ENCODE measurements at regions not wholly inside any gene's neighbourhood (a gene's known extent, or its start where the extent isn't known, plus 50 kb on each side); places are given as distances from the start of the nearest gene placed in this dataset.

GRCh38 chr13:80473695-80474094, 132.8 kb upstream of the SPRY2 start:
- peaks cover 1 to 11% of the 10 kb centered on the region in 2 donors for H3K4me1 ChIP-seq (ENCODE audit: control insufficient read depth in 2 of 2, insufficient read depth in 1 of 2, low read depth in 1 of 2, low read length in 2 of 2)

GRCh38 chr13:80469853-80470381, 129.0 kb upstream of the SPRY2 start:
- H3K4ac ChIP-seq (ENCODE audit: low read length), result no peak overlapping the region
- DNase-seq (ENCODE audit: low spot score), result no peak
- no CpG with 5 or more reads among the region's 3 CpGs for WGBS, 2 donors (ENCODE audit: extremely low coverage in 2 of 2, insufficient read length in 2 of 2, insufficient replicate concordance in 1 of 2)
- H3K36me3 ChIP-seq (replicated peaks in 1 of 2; ENCODE audit: control insufficient read depth in 2 of 2, insufficient read depth in 2 of 2, low read length in 2 of 2), result no peaks in the 10 kb centered on the region
- no peak overlapping the region for H4K91ac ChIP-seq (ENCODE audit: low read depth, low read length, poor library complexity)
- H2BK12ac ChIP-seq (ENCODE audit: low read length), result no peak overlapping the region
- no peak overlapping the region for H3K9ac ChIP-seq (ENCODE audit: low read depth, low read length, poor library complexity)
- H3K14ac ChIP-seq (ENCODE audit: low read length), result no peak overlapping the region
- H2BK5ac ChIP-seq (ENCODE audit: low read length), result no peak overlapping the region
- no peaks in the 10 kb centered on the region for H3K79me1 ChIP-seq (ENCODE audit: low read depth, low read length)
- H2BK15ac ChIP-seq (ENCODE audit: low read length), result no peak overlapping the region
- H3K4me3 ChIP-seq (ENCODE audit: low read length in 2 of 2), result no peak overlapping the region
- peaks cover 1 to 11% of the 10 kb centered on the region in 2 donors for H3K4me1 ChIP-seq (ENCODE audit: control insufficient read depth in 2 of 2, insufficient read depth in 1 of 2, low read depth in 1 of 2, low read length in 2 of 2)
- peaks cover 0 to 4% of the 10 kb centered on the region in 2 donors for H3K9me3 ChIP-seq (replicated peaks in 1 of 2; ENCODE audit: control insufficient read depth in 2 of 2, insufficient read depth in 1 of 2, low read depth in 1 of 2, low read length in 2 of 2)
- no peak overlapping the region for H3K23ac ChIP-seq (ENCODE audit: low read depth, low read length, poor library complexity)
- no peaks in the 10 kb centered on the region for H3K27me3 ChIP-seq (ENCODE audit: control insufficient read depth in 3 of 3, insufficient read depth in 3 of 3, low read depth in 1 of 3, low read length in 3 of 3)
- no peak overlapping the region for H3K18ac ChIP-seq (ENCODE audit: low read length)
- H4K8ac ChIP-seq (ENCODE audit: low read depth, low read length), result no peak overlapping the region
- H2AFZ ChIP-seq (ENCODE audit: low read length), result no peak overlapping the region
- no peak overlapping the region for H3K27ac ChIP-seq (replicated peaks; ENCODE audit: low read length)
- no peak overlapping the region for H2AK5ac ChIP-seq (ENCODE audit: low read depth, low read length)
- H3K4me2 ChIP-seq (ENCODE audit: insufficient read depth, low read length, poor library complexity, severe bottlenecking), result no peak overlapping the region
- H2BK120ac ChIP-seq (ENCODE audit: low read depth, low read length), result no peak overlapping the region

More at GRCh38 chr13:80473695-80474094, 132.8 kb upstream of the SPRY2 start:
- Histone ChIP-seq H2BK15ac (ENCODE audit: low read length) (no peak overlapping the region), H3K9ac (ENCODE audit: low read depth, low read length, poor library complexity) (no peak overlapping the region), H3K4me3 (ENCODE audit: low read length in 2 of 2) (no peak overlapping the region), H3K27ac (replicated peaks; ENCODE audit: low read length) (no peak overlapping the region), H2AFZ (ENCODE audit: low read length) (no peak overlapping the region), H3K4ac (ENCODE audit: low read length) (no peak overlapping the region), H2AK5ac (ENCODE audit: low read depth, low read length) (no peak overlapping the region), H2BK12ac (ENCODE audit: low read length) (no peak overlapping the region), H2BK120ac (ENCODE audit: low read depth, low read length) (no peak overlapping the region), H4K91ac (ENCODE audit: low read depth, low read length, poor library complexity) (no peak overlapping the region), H3K9me3 (replicated peaks in 1 of 2; ENCODE audit: control insufficient read depth in 2 of 2, insufficient read depth in 1 of 2, low read depth in 1 of 2, low read length in 2 of 2) (no peaks in the 10 kb centered on the region), H3K18ac (ENCODE audit: low read length) (no peak overlapping the region), H3K14ac (ENCODE audit: low read length) (no peak overlapping the region), H3K23ac (ENCODE audit: low read depth, low read length, poor library complexity) (no peak overlapping the region), H3K4me2 (ENCODE audit: insufficient read depth, low read length, poor library complexity, severe bottlenecking) (no peak overlapping the region), H3K27me3 (ENCODE audit: control insufficient read depth in 3 of 3, insufficient read depth in 3 of 3, low read depth in 1 of 3, low read length in 3 of 3) (no peaks in the 10 kb centered on the region), H2BK5ac (ENCODE audit: low read length) (no peak overlapping the region), H4K8ac (ENCODE audit: low read depth, low read length) (no peak overlapping the region), H3K36me3 (replicated peaks in 1 of 2; ENCODE audit: control insufficient read depth in 2 of 2, insufficient read depth in 2 of 2, low read length in 2 of 2) (no peaks in the 10 kb centered on the region), H3K79me1 (ENCODE audit: low read depth, low read length) (no peaks in the 10 kb centered on the region)
- WGBS, 2 donors (ENCODE audit: extremely low coverage in 2 of 2, insufficient read length in 2 of 2, insufficient replicate concordance in 1 of 2), result no CpG with 5 or more reads among the region's 1 CpG
- no peak for DNase-seq (ENCODE audit: low spot score)

DNA sequence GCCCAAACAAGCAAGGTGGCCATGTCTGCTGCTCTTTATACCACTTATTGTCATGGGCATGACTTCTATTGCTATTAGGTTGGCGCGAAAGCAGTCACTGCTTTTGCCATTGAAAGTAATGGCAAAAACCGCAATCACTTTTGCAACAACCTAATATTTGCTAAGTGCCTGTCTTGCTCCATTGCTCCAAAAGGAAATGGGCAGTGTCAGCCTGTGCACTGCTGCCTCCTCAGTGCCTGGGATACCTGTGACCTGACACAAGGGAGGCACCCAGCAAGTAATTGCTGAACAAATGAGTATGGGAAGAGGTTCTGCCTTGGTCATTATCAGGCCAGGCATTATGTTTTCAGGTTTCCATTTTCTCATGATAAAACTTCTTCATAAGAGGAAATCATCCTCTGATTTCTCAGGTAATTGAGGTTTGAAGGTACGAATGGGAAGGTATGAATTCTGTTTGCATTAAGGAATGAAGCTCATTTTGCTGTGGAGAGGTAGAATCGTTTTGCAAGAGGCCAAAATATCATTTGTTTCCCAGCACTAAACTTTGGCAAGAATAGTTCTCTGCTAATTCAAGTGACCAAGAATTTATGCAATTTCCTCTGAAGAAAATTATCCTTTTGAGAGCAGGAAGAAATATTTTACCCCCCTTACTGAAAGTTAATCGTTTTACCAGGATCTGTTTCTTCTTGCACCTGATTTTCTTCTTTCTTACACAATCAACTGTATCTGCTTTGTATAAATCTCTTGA, 128.4 kb upstream of the SPRY2 start:
- Histone ChIP-seq H3K4me2 (ENCODE audit: insufficient read depth, low read length, poor library complexity, severe bottlenecking) (no peak overlapping the region), H4K8ac (ENCODE audit: low read depth, low read length) (no peak overlapping the region), H3K23ac (ENCODE audit: low read depth, low read length, poor library complexity) (no peak overlapping the region), H3K36me3 (replicated peaks in 1 of 2; ENCODE audit: control insufficient read depth in 2 of 2, insufficient read depth in 2 of 2, low read length in 2 of 2) (no peaks in the 10 kb centered on the region), H2BK12ac (ENCODE audit: low read length) (no peak overlapping the region), H3K18ac (ENCODE audit: low read length) (no peak overlapping the region), H3K14ac (ENCODE audit: low read length) (no peak overlapping the region), H3K27me3 (ENCODE audit: control insufficient read depth in 3 of 3, insufficient read depth in 3 of 3, low read depth in 1 of 3, low read length in 3 of 3) (no peaks in the 10 kb centered on the region), H2BK120ac (ENCODE audit: low read depth, low read length) (no peak overlapping the region), H3K4me3 (ENCODE audit: low read length in 2 of 2) (no peak overlapping the region), H3K9ac (ENCODE audit: low read depth, low read length, poor library complexity) (no peak overlapping the region), H4K91ac (ENCODE audit: low read depth, low read length, poor library complexity) (no peak overlapping the region), H3K9me3 (replicated peaks in 1 of 2; ENCODE audit: control insufficient read depth in 2 of 2, insufficient read depth in 1 of 2, low read depth in 1 of 2, low read length in 2 of 2) (peaks cover 0 to 4% of the 10 kb centered on the region in 2 donors), H3K4me1 (ENCODE audit: control insufficient read depth in 2 of 2, insufficient read depth in 1 of 2, low read depth in 1 of 2, low read length in 2 of 2) (peaks cover 1 to 11% of the 10 kb centered on the region in 2 donors), H2BK5ac (ENCODE audit: low read length) (no peak overlapping the region), H3K79me1 (ENCODE audit: low read depth, low read length) (no peaks in the 10 kb centered on the region), H2AK5ac (ENCODE audit: low read depth, low read length) (no peak overlapping the region), H3K27ac (replicated peaks; ENCODE audit: low read length) (no peak overlapping the region), H2AFZ (ENCODE audit: low read length) (peak overlapping the region; percentile 57), H3K4ac (ENCODE audit: low read length) (no peak overlapping the region), H2BK15ac (ENCODE audit: low read length) (no peak overlapping the region)
- no peak for DNase-seq (ENCODE audit: low spot score)
- no CpG with 5 or more reads among the region's 6 CpGs for WGBS, 2 donors (ENCODE audit: extremely low coverage in 2 of 2, insufficient read length in 2 of 2, insufficient replicate concordance in 1 of 2)

GRCh38 chr13:80465321-80465720, 124.4 kb upstream of the SPRY2 start:
- Histone ChIP-seq H2BK5ac (ENCODE audit: low read length) (no peak overlapping the region), H2AFZ (ENCODE audit: low read length) (no peak overlapping the region), H3K9ac (ENCODE audit: low read depth, low read length, poor library complexity) (no peak overlapping the region), H3K79me1 (ENCODE audit: low read depth, low read length) (no peaks in the 10 kb centered on the region), H3K4me2 (ENCODE audit: insufficient read depth, low read length, poor library complexity, severe bottlenecking) (no peak overlapping the region), H2AK5ac (ENCODE audit: low read depth, low read length) (no peak overlapping the region), H2BK15ac (ENCODE audit: low read length) (no peak overlapping the region), H3K18ac (ENCODE audit: low read length) (no peak overlapping the region), H3K4me1 (ENCODE audit: control insufficient read depth in 2 of 2, insufficient read depth in 1 of 2, low read depth in 1 of 2, low read length in 2 of 2) (peaks cover 1 to 3% of the 10 kb centered on the region in 2 donors), H4K8ac (ENCODE audit: low read depth, low read length) (no peak overlapping the region), H2BK12ac (ENCODE audit: low read length) (no peak overlapping the region), H3K14ac (ENCODE audit: low read length) (no peak overlapping the region), H4K91ac (ENCODE audit: low read depth, low read length, poor library complexity) (no peak overlapping the region), H3K27me3 (ENCODE audit: control insufficient read depth in 3 of 3, insufficient read depth in 3 of 3, low read depth in 1 of 3, low read length in 3 of 3) (no peaks in the 10 kb centered on the region), H2BK120ac (ENCODE audit: low read depth, low read length) (no peak overlapping the region), H3K36me3 (replicated peaks in 1 of 2; ENCODE audit: control insufficient read depth in 2 of 2, insufficient read depth in 2 of 2, low read length in 2 of 2) (no peaks in the 10 kb centered on the region), H3K9me3 (replicated peaks in 1 of 2; ENCODE audit: control insufficient read depth in 2 of 2, insufficient read depth in 1 of 2, low read depth in 1 of 2, low read length in 2 of 2) (peaks cover 0 to 4% of the 10 kb centered on the region in 2 donors), H3K4me3 (ENCODE audit: low read length in 2 of 2) (no peak overlapping the region), H3K4ac (ENCODE audit: low read length) (no peak overlapping the region), H3K27ac (replicated peaks; ENCODE audit: low read length) (no peak overlapping the region), H3K23ac (ENCODE audit: low read depth, low read length, poor library complexity) (no peak overlapping the region)
- no peak for DNase-seq (ENCODE audit: low spot score)
- WGBS, 2 donors (ENCODE audit: extremely low coverage in 2 of 2, insufficient read length in 2 of 2, insufficient replicate concordance in 1 of 2), result no CpG with 5 or more reads among the region's 2 CpGs

All from neuronal stem cell (in vitro differentiated cells).